Left kidney (tissue), 1 donor: ENCODE measurements at regions not wholly inside any gene's neighbourhood (a gene's known extent, or its start where the extent isn't known, plus 50 kb on each side); places are given as distances from the start of the nearest gene placed in this dataset.
"Not testable (repeated sequence)": the region's sequence is repeated elsewhere in the genome, so short reads cannot be mapped to it uniquely, and the experiment has no call there.

Source experiments
- DNase-seq: peaks from one replicate; pipeline ENCODE4 v3.0.0-alpha.2; 2013

DNA sequence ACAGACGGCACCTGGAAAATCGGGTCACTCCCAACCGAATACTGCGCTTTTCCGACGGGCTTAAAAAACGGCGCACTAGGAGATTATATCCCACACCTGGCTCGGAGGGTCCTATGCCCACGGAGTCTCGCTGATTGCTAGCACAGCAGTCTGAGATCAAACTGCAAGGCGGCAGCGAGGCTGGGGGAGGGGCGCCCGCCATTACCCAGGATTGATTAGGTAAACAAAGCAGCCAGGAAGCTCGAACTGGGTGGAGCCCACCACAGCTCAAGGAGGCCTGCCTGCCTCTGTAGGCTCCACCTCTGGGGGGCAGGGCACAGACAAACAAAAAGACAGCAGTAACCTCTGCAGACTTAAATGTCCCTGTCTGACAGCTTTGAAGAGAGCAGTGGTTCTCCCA, 64.5 kb downstream of the SLC30A10 start:
- DNase-seq, result not testable (repeated sequence)

DNA sequence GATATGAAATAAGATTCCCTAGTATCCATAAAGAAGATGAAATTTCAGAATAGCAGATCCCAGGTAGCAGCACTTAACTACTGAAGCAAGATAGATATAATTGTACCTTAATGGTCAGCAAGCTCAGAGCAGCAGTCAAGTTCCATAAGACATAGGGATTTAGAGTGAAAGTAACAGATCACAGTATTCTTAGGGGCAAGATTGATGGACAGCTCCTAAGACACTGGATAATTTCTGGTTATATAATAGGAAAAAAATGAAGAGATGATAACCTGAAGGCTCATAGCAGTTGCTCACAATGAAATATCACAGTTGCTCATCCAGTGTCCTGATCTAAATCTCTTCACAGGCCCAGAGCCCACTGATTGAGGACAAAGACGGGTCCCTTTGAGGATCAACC, 66.0 kb downstream of the SLC30A10 start:
- DNase-seq, result no peak

DNA sequence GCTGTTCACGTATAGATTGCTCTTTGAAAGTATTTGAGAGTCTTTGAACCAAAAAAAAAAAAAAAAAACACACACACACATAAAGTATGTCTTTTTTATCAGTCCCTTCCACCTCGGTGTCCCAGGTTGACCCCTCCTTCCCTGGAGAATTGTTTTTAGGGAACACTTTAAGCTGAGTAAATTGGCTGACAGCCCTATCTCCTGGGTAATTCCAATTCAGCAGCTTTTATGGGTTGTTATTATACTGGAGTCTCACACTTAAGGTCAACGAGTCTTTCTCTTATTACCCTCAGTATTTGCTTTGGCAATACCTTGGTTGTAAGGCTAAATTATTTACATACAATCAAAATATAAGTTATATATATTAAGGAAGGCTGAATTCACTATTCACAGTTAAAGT, 69.4 kb downstream of the SLC30A10 start:
- no peak for DNase-seq

DNA sequence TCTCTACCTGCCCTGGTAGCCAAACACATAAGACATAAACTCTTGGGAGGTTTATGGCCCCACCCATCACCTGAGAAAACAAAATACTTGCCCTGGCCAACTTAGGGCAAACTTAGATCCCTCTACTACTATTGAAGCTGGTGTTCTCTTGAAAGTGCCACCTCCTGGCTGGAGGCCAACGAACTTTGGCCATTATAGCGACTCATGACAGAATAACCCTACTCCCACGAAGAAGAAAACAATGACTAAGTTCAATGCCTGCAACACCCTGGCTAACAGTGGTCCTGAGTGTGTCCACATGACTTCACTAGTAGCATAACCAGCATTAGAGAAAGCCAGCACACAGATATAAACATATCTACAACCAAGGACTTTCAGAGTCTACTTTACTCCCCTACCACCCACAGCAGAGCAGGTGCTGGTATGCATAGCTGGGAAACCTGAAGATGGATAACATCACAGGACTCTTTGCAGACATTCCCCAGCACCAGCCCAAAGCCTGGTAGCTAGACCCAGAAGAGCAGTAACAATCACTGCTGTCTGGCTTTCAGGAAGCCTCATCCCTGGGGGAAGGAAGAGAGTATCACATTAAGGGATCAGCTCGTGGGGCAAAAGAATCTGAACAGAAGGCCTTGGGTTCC, 81.0 kb downstream of the SLC30A10 start:
- no peak for DNase-seq

DNA sequence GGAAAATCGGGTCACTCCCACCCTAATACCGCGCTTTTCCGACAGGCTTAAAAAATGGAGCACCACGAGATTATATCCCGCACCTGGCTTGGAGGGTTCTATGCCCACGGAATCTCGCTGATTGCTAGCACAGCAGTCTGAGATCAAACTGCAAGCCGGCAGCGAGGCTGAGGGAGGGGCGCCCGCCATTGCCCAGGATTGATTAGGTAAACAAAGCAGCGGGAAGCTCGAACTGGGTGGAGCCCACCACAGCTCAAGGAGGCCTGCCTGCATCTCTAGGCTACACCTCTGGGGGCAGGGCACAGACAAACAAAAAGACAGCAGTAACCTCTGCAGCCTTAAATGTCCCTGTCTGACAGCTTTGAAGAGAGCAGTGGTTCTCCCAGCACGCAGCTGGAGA, 88.8 kb downstream of the SLC30A10 start:
- DNase-seq, result not testable (repeated sequence)

DNA sequence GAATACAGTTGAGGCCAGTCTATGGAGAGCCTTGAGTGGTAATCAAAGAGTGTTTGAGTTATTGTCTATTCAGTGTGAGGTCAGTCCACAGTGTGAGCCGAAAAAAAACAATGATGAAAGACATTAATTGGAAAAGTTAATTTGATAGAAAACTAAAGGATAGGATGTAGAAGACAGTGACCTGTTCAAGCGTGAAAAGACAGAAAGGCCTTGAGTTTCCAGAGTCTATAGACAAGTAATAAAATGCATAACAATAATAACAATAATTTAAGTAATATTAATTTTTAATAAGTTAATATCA, 90.4 kb downstream of the SLC30A10 start:
- DNase-seq, result no peak

DNA sequence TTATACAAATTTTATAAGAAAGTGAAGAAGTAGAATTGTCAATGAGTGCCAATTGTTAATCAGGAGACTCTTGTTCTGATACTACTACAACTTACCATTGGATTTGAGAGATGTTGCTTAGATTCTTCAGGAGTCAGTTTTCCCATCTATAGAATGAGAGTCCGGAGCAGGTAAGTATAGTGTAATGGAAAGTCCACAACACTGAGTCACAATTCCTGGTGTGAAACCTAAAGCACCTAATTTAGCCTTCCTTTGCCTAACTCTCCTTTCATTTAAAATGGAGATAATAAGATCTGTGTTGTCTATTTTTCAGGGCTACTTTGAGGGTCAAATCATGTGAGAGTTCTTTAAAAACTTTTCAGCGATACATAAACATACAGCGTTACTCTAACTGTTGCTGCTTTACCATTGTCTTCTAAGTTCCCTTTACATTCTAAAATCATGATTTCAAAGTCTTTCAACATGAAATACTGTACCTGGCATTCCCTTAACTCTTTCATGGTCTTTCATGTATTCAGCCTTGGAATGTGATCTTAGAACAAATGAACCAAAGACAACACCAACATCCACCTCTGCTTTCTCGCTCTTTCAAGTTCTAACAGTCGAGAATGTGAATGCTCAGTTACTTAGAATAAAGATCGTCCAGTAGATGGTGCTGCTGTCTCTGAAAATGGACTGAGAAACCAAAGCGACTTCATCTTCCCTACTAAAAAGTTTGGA, 90.9 kb downstream of the SLC30A10 start:
- DNase-seq, result peak; percentile 64

DNA sequence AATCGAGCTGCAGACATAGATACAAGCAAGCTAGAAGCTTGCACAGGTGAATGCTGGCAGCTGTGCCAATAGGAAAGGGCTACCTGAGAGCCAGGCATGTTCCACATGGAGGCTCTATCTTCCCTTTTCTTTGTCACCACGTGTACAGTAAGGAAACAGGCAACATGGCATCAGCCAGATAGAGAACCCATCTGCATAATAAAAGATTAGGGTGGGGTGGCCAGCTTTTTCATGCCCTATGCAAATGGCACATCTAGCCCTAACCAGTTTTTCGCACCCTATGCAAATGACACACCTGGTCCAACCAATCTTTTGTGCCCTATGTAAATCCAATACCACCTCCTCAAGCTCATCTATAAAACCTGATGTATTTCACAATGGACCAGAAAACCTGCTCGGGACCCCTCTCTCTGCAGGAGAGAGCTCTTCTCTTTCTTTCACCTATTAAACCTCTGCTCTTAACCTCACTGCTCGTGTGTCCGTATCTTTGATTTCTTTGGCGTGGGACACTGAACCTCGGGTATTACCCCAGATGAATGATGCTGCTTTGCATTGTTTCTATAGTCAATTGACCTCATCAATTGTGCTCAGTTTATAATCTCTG, 93.9 kb downstream of the SLC30A10 start:
- DNase-seq, result no peak

DNA sequence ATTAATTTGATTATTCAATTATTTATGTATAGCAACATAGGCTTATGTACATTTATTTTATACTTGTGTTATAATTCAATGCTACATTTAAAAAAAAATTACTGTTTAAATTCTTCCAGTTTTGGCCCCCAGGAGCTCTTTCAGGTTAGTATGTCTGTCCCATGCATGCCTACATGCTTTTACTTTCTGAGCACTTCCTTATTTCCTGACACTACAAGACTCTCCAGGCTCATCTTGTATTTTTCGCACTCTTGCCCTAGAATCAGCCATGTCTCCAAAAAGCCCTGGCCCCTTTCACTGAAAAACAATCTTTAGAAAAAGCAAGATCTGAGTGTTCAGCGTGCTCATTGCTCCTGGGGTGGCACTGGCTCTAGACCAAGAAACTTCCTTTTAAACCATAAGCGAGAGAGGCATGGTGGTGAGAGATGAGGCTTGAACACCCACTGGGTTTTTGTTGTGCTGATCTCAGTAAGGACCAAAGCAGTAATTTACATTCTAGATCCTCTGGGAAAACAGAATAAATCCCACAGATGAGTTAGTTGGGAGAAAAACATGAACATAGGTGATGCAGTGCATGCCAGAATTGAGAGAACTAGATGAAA, 95.0 kb downstream of the SLC30A10 start:
- no peak for DNase-seq

DNA sequence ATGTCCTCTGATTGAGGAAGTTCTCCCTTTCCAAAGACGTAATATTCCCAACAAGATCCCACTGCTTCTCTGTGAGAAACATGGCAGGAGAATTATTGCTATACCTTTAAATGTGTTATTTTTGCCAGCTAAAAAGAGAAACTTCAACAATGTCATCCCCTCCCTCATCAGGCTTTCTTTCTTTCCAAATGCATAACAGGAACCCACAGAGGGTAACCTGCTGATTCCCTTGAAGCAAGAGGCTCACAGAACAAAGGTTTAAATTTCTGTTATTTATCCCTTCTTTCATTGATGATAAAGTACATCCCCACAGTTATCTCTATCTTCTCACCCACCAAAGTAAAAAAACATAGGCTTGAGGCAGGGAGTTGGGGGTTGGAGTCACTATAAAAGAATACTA, 102.1 kb downstream of the SLC30A10 start:
- no peak for DNase-seq

DNA sequence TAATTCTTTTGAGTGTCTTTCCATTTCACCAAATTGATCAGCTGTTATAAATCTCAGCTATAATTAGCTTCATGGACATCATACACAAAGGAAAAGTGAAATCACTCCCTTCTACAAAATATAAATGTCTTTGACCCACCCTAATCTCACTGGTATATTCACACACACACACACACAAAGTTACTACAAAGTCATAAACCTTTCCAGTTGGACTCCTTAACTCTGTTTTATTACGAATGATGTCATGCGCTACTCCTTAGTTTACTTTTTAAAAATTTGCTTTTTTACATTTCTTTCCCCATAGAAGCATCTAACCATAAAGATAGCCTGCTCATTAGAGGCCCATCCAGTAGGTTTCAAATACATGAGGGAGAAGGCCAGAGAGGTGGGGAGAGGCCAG, 103.0 kb downstream of the SLC30A10 start:
- DNase-seq, result no peak

DNA sequence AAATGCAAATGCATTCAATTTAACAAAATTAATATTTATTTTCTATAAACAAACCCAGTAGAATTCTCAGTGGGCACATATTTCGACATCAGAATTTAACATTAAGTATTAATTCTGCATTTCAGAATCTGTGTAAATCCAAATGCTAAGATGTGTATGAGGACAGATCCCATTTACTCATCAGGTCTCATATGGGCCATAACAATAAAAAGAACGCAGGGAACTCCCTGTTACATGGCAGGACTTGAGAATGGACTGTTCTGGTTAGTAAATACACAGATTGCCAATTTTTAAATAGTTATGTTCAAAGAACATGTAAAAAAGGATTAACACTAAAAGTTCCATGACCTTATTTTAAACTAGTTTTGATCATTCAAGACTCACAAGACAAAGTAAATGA, 104.0 kb downstream of the SLC30A10 start:
- no peak for DNase-seq

DNA sequence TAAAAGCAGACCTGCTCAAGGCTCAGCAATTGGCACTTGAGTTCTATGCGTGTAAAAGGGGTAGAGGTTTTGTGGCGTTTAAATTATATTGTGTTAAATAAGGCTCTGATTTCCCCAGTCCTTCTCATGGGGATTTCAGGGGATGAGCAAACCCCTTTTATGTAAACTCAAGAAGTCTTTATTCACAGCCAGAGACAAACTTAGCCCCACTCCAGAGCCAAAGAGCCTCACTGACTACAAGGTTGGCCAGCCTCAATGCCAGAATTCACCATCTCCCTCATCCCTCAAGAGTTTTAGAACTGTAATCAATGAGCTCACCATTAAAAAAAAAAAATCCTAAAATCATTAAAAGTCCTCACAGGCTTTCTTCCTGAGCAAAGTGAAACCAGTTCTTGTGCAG, 107.8 kb downstream of the SLC30A10 start:
- no peak for DNase-seq

DNA sequence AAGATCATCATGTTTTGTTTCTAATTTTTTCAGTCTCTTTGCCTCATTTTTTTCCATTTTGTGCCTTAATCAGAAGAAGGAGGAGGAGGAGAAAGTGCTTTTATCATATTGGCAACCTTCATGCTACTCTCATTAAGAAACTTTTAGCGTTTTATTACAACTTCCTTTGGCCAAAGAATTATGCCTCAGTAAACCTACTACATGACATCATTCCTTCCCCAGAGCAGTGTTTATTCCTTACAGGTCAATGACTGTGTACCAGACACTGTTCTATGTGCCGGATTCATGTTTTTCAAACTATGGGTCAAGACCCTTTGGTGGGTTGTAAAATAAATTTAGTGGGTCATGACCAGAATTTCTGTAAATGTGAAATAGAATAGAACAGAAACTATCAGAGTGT, 110.4 kb downstream of the SLC30A10 start:
- DNase-seq, result no peak

DNA sequence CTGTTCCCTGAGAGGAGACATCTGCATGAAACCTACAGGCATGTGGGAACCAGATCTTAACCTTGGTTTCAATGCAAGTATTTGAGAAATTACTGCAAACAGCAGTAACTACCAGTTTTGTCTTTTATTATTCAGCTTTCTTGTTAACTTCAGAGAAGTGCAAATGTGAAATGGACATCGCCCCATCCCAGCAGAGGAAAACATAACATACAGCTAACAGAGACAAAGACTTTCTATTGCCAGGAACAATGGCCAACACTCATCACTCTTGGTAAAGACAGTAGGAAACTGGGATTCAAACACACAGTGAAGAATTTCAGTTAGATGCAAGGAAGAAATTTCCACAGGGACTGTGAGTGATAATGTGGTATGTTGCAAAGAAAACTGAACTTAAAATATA, 115.1 kb downstream of the SLC30A10 start:
- no peak for DNase-seq

DNA sequence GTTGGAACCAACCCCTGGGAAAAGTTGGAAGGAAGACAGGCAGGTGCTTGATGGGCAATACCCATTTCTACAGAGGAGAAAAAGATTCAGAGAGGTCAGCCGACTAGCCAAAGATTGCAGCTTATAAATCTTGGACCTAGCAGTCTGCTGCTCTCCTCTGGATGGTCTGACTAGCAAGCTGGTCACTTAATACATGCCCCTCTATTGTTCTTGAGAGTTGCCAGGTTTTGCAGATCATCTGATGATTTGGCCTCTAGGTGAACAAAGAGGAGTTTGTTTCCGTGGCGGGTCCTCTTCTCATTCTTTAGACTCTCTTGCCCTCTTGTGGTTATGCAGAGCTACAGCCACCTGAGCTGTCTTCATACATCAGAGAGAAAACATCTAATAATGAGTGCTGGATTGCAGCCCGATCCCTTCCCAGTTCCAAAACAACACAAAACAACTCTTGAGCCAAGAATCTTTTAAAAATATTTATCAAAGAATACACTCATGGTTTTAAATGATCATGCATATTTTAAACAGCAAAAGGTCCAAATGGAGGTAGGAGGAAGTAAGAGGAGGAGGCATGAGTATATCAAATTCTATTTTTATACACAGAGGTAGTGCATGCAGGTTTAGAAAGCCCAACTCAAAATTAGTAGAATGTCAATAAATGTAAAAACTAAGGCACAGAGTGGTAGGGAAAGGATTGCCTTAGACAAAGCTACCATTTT, 115.7 kb downstream of the SLC30A10 start:
- DNase-seq, result peak; percentile 55

DNA sequence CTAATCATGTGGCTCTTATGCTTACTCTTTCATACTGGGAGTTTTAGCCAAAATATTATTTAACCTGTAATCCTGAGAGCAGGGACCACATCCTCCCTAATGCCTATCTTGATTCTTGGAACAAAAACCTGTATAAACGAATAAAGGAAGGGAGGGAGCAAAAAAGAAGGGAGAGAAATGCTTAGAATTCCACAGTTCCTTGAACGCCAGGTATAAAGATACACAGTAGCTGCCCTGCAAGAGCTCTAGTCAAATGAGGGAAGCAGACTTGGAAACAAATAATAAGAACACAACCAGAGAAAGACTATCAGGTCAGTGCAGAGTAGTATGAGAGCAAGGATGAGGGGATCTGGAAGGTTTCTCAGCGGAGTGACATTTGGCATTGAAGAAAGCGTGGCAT, 116.3 kb downstream of the SLC30A10 start:
- no peak for DNase-seq

DNA sequence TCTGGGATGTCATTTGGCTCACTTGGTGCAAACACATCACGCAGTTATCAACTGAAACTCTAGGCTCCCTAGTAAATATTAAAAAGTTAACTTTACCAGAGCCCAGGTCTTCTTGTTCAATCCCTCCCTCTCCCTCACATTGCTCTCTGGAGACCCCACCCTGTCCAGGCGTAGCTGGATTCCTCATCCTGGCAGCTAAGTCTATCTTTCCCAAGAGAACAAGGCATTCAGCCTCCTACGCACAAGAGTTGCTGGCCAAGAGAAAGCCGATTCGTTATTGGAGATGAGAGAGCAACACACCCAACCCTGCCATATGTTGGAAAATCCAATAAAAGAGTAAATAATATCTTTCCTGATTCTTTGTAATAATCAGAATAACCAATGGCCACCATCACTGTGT, 117.9 kb downstream of the SLC30A10 start:
- DNase-seq, result no peak

DNA sequence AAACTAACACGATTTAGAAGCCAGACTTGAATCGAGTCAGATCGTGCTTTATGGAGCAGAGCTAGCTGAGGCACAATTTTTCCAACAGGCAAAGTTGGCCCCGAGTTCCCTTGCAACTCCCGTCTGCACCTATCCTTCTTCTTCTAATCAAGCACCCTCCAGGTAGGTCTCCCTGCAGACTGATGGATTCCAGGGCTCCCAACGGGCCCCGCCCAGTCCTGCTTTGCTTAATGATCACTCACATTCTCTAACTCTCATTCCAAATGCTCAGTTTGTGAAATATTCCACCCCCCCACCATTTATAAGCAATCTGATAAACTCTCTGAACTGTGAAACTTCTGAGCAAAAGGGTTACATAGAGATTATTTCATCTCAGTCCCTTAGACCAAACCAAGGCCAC, 119.6 kb downstream of the SLC30A10 start:
- no peak for DNase-seq

DNA sequence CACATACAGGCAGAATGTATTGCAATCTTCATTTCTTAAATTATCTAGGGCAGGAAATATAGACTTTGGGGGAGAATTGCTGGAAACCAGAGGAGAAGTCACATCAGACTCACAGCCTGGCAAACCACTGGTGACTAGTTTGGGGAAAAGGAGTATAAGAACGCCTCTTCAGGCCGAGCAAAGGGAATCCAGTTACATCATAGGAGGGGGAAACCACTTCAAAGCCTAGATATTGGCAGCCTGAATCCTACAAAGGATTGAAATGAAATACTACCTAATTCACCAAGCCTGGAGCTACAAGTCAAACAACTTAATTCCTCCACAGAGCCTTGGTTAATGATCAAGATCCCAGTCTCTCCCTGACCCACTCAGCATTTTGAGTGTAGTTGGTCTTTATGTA, 121.7 kb downstream of the SLC30A10 start:
- DNase-seq, result no peak

DNA sequence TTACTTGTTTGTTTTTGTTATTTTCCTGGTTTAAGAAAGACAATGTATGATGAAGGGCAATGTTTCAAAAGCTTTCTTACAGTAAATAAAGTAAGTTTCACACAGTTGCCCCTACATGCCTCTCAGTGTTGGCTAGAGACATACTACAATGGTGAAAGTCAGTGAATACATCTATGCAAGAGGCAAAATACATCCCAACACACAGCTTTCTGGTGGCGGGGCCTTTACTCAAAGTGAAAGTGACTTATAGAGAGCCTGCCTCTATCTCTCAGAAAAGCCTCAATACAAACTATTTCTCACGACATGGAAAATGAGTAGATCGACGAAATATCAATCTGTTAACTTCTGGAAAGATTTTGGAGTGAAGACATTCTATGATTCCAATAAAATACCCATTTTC, 122.3 kb downstream of the SLC30A10 start:
- DNase-seq, result no peak

DNA sequence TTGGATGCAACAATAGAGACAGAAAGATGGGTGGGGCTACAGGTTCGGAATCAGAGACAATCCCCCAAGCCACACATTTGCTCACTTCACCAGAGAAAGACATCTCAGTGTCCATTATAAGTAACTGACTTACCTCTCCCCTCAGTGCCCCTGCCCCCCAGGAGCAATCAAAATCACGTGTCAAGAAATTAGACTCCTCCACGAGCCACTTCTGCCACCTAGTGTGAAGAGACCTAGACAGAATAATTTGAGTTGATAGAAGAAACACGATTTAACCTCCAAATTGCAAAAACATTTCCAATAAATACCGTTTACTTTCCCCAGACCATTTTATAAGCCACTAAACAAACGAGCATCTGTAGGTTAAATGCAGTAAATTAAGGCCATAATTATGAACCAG, 123.2 kb downstream of the SLC30A10 start:
- DNase-seq, result no peak
